PC-3 (cell line): ENCODE measurements at regions not wholly inside any gene's neighbourhood (a gene's known extent, or its start where the extent isn't known, plus 50 kb on each side); places are given as distances from the start of the nearest gene placed in this dataset.

Experiments used
- ATAC-seq: fragments of 200-7000 bp; cut with Tn5 transposase; 2 replicates; pipeline ENCODE4 v1.9.1; 2020; ENCODE audit warnings: mild to moderate bottlenecking, moderate library complexity
- BruUV-seq: library from RNA; stranded (reverse); fragments of 400-500 nt; replicated peaks from 2 replicates; lab custom pipeline; 2021; lab: Mats Ljungman, UMichigan
- CTCF ChIA-PET: fragments of 300-600 bp; sonication (Branson Sonifier 250); formaldehyde crosslinking; loops from one replicate; lab custom pipeline; 2022; ENCODE audit warnings: antibody characterized with exemption; lab: Charles Lee
- POLR2A ChIA-PET: fragments of 300-600 bp; sonication (Branson Sonifier 250); formaldehyde crosslinking; loops from one replicate; lab custom pipeline; 2022; ENCODE audit warnings: antibody characterized with exemption; ENCODE audit not compliant: unreplicated experiment; lab: Charles Lee
- DNase-seq: peaks from one replicate; pipeline ENCODE4 v3.0.0-alpha.2; 2015
- H2AFZ ChIP-seq: fragments of 300-600 bp; sonication (generic); 2 replicates; pipeline ENCODE4 v1.6.0; 2016; ENCODE audit warnings: antibody characterized with exemption, low read length
- H3F3A ChIP-seq: fragments of 300-600 bp; sonication (generic); one replicate; pipeline ENCODE4 v1.6.0; 2017; ENCODE audit warnings: antibody characterized with exemption, low read length, control low read depth, mild to moderate bottlenecking; ENCODE audit not compliant: unreplicated experiment
- H3K27ac ChIP-seq: fragments of 300-600 bp; sonication (generic); 2 replicates; pipeline ENCODE4 v1.5.1; 2016; ENCODE audit warnings: mild to moderate bottlenecking, low read length
- H3K27me3 ChIP-seq: fragments of 300-600 bp; sonication (generic); 2 replicates; pipeline ENCODE4 v1.6.1; 2016; ENCODE audit warnings: low read length, mixed read lengths
- H3K36me3 ChIP-seq: fragments of 300-600 bp; sonication (generic); 2 replicates; pipeline ENCODE4 v1.6.1; 2016; ENCODE audit warnings: low read depth, mixed run types, low read length, mixed read lengths
- H3K4me1 ChIP-seq: fragments of 300-600 bp; sonication (generic); 2 replicates; pipeline ENCODE4 v1.5.1; 2016; ENCODE audit warnings: low read length; ENCODE audit not compliant: insufficient read depth
- H3K4me2 ChIP-seq: fragments of 300-600 bp; sonication (generic); 2 replicates; pipeline ENCODE4 v1.6.0; 2016; ENCODE audit warnings: low read length
- H3K4me3 ChIP-seq: fragments of 300-600 bp; sonication (generic); 2 replicates; pipeline ENCODE4 v1.5.1; 2016; ENCODE audit warnings: mild to moderate bottlenecking, low read length, mixed read lengths
- H3K79me2 ChIP-seq: fragments of 300-600 bp; sonication (generic); 2 replicates; pipeline ENCODE4 v1.6.1; 2017; ENCODE audit warnings: low read length, mixed read lengths
- H3K9ac ChIP-seq: fragments of 300-600 bp; sonication (generic); 2 replicates; pipeline ENCODE4 v1.6.0; 2016; ENCODE audit warnings: mild to moderate bottlenecking, low read length
- H3K9me2 ChIP-seq: fragments of 300-600 bp; sonication (generic); replicated peaks from 2 replicates; pipeline ENCODE4 v1.6.1; 2016; ENCODE audit warnings: mixed run types, low read length, mixed read lengths
- H3K9me3 ChIP-seq: fragments of 300-600 bp; sonication (generic); 2 replicates; pipeline ENCODE4 v1.6.1; 2016; ENCODE audit warnings: low read length, mixed read lengths
- H4K20me1 ChIP-seq: fragments of 300-600 bp; sonication (generic); 2 replicates; pipeline ENCODE4 v1.6.1; 2016; ENCODE audit warnings: low read length, mixed read lengths
- CTCF ChIP-seq: fragments of 300-600 bp; sonication (generic); conservative IDR thresholded peaks from 2 replicates; pipeline ENCODE4 v1.5.1; 2017; ENCODE audit warnings: antibody characterized with exemption, low read depth, mild to moderate bottlenecking, low read length
- EZH2 ChIP-seq: fragments of 300-600 bp; sonication (generic); IDR thresholded peaks from one replicate; pipeline ENCODE4 v1.6.1; 2017; ENCODE audit warnings: antibody characterized with exemption, mild to moderate bottlenecking, low read length; ENCODE audit not compliant: unreplicated experiment
- EZH2phosphoT487 ChIP-seq: fragments of 300-600 bp; sonication (generic); IDR thresholded peaks from 2 replicates; pipeline ENCODE4 v1.6.1; 2018; ENCODE audit warnings: mild to moderate bottlenecking, antibody characterized with exemption, low read length, borderline replicate concordance
- intact Hi-C: fragments of 100-400 bp; cut with micrococcal nuclease; formaldehyde crosslinking; loops from 2 replicates; pipeline ENCODE4 v1.9.0; 2023

DNA sequence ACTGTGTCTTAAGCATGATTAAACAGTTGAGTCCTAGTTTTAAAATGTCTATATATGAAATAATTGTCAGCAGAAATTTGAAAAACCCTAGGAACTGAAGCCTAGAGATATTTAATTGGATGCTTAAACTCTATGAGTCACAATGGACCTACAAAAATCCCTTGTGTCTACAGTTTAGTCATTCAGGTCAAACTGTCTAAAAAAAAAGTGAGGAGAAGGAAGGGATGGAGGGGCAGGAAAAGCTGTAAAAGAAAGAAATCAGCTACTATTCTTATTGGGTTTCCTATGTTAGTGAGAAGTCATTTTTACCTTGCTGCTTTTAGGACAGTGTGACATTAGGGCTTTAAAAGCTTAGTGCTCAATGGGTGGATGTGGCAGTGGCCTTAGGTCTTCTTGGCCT lies 406.1 kb upstream of the FZD8 start:
- no peak overlapping the region for H3K9ac ChIP-seq
- POLR2A ChIA-PET: interaction anchor here (0.5 to 0.7 kb wide), 3 partner anchors 15 to 696 kb away, joined by 3 read pairs; no protein-coding TSS in a partner anchor
- H3K9me2 ChIP-seq: no peaks in the 10 kb centered on the region
- peaks cover 11% of the 10 kb centered on the region for H3K4me1 ChIP-seq
- H3F3A ChIP-seq: no peaks in the 10 kb centered on the region
- peak; percentile 94 for DNase-seq
- H3K27me3 ChIP-seq: no peaks in the 10 kb centered on the region
- intact Hi-C loops: loop anchor here (2.0 to 10.0 kb wide), 2 partner anchors 79 to 677 kb away; no protein-coding TSS in a partner anchor
- TF ChIP-seq CTCF: no peak
- no peak for TF ChIP-seq EZH2
- no peak for TF ChIP-seq EZH2phosphoT487
- no TSS peak for BruUV-seq
- no peak overlapping the region; the same call in 1 of the 2 replicates for H3K4me2 ChIP-seq
- no peak overlapping the region for H2AFZ ChIP-seq
- ATAC-seq: peak; percentile 100
- no peaks in the 10 kb centered on the region for H3K79me2 ChIP-seq
- CTCF ChIA-PET: interaction anchor here (0.6 kb wide), 1 partner anchor 86 kb away, joined by 5 read pairs; no protein-coding TSS in a partner anchor
- no peak overlapping the region for H3K4me3 ChIP-seq
- no peaks in the 10 kb centered on the region for H3K36me3 ChIP-seq
- no peaks in the 10 kb centered on the region for H4K20me1 ChIP-seq
- H3K27ac ChIP-seq: peak overlapping the region; percentile 23
- no peaks in the 10 kb centered on the region for H3K9me3 ChIP-seq

DNA sequence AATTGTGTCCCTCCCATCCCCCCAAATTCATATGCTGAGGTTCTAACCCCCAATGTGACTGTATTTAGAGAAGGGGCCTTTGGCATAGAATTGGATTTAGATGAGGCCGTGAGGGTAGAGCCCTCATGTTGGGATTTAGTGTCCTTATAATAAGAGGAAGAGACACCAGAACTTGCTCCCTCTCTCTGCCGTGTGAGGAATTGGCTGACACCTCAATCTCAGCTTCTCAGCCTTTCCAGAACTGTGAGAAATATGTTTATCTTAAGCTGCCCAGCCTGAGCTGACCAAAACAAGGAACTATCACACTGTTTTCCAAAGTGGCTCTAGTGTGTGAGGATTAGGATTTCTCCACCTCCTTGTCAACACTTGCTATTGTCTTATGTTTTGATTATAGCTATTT lies 400.0 kb upstream of the FZD8 start:
- ChIA-PET CTCF (interaction anchor here (0.7 kb wide), 1 partner anchor 55 kb away, joined by 5 read pairs; no protein-coding TSS in a partner anchor), POLR2A (no interaction called here)
- Histone ChIP-seq H3K4me2 (no peak overlapping the region), H3K79me2 (no peaks in the 10 kb centered on the region), H3F3A (no peaks in the 10 kb centered on the region), H3K9me2 (peaks cover 4% of the 10 kb centered on the region; the same call in 1 of the 2 replicates), H4K20me1 (no peaks in the 10 kb centered on the region), H3K4me1 (no peaks in the 10 kb centered on the region), H3K27ac (no peak overlapping the region), H3K9me3 (no peaks in the 10 kb centered on the region), H2AFZ (no peak overlapping the region), H3K27me3 (no peaks in the 10 kb centered on the region), H3K36me3 (no peaks in the 10 kb centered on the region), H3K4me3 (no peak overlapping the region), H3K9ac (no peak overlapping the region)
- no TSS peak for BruUV-seq
- DNase-seq: no peak
- TF ChIP-seq EZH2 (no peak), EZH2phosphoT487 (no peak), CTCF (peak; percentile 47; the same call in 1 of the 2 replicates)
- intact Hi-C loops: loop anchor here (10.0 kb wide), 1 partner anchor 683 kb away; no protein-coding TSS in a partner anchor
- ATAC-seq: no peak; the same call in 1 of the 2 replicates

DNA sequence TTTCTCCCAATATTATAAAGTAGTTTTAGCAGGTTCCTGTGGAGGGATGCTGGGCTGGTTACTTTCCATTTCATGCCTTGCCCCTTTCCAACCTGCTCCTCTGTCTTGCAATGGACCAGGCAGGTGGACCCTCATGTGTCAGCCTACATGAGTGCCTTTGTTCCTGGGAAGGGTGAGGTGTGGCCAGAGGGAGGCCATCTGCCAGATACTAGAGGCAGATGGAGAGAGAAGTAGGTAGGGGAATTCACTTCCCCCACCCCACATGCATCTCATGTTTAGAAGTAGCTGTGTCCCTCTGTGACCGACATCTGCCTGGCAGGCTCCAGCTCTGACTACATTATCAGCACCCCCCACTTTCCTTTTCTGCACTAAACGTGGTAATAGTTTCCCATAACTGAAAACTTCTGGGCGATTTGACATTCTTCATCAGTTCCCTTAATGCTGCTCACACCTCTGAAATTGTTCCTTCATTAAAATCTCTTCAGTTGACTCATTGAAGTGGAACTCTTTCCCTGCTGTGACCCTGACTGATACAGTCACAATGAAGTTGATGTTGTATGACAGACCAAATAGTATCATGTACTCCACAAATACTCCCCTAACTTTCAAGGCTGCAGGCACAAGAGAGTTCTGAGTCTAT lies 396.3 kb upstream of the FZD8 start:
- TF ChIP-seq EZH2phosphoT487 (no peak), EZH2 (no peak), CTCF (no peak)
- Histone ChIP-seq H4K20me1 (no peaks in the 10 kb centered on the region), H3K4me3 (no peak overlapping the region), H3K9me3 (no peaks in the 10 kb centered on the region), H3K27ac (no peak overlapping the region), H3F3A (no peaks in the 10 kb centered on the region), H3K79me2 (no peaks in the 10 kb centered on the region), H3K9ac (no peak overlapping the region), H3K9me2 (peaks cover 4% of the 10 kb centered on the region; the same call in 1 of the 2 replicates), H3K27me3 (no peaks in the 10 kb centered on the region), H2AFZ (no peak overlapping the region), H3K4me1 (no peaks in the 10 kb centered on the region), H3K4me2 (no peak overlapping the region), H3K36me3 (no peaks in the 10 kb centered on the region)
- POLR2A ChIA-PET: no interaction called here
- ATAC-seq: no peak
- CTCF ChIA-PET: no interaction called here
- intact Hi-C loops: no loop called here
- DNase-seq: no peak
- no TSS peak for BruUV-seq
